Panc1 (cell line): ENCODE measurements at regions not wholly inside any gene's neighbourhood (a gene's known extent, or its start where the extent isn't known, plus 50 kb on each side); places are given as distances from the start of the nearest gene placed in this dataset.

Experiments
- ATAC-seq: fragments of 200-7000 bp; cut with Tn5 transposase; 2 replicates; pipeline ENCODE4 v1.9.1; 2020; ENCODE audit warnings: mild to moderate bottlenecking, moderate library complexity
- BruUV-seq: library from RNA; stranded (reverse); fragments of 400-500 nt; replicated peaks from 2 replicates; lab custom pipeline; 2021; lab: Mats Ljungman, UMichigan
- CTCF ChIA-PET: fragments of 300-600 bp; sonication (Branson Sonifier 250); formaldehyde crosslinking; loops from one replicate; lab custom pipeline; 2022; ENCODE audit warnings: antibody characterized with exemption; lab: Charles Lee
- POLR2A ChIA-PET: fragments of 300-600 bp; sonication (Branson Sonifier 250); formaldehyde crosslinking; loops from one replicate; lab custom pipeline; 2022; ENCODE audit warnings: antibody characterized with exemption; lab: Charles Lee
- DNase-seq: peaks from one replicate; pipeline ENCODE4 v3.0.0-alpha.2; 2010; ENCODE audit warnings: low read depth, low spot score
- H3K27ac ChIP-seq: 2 replicates; pipeline ENCODE4 v1.5.1; 2011; ENCODE audit warnings: mild to moderate bottlenecking, low read length, inconsistent platforms
- H3K27me3 ChIP-seq: fragments of 200-500 bp; sonication (Bioruptor generic); 2 replicates; pipeline ENCODE4 v1.6.0; 2014; ENCODE audit warnings: low read length, inconsistent platforms; ENCODE audit not compliant: control insufficient read depth, insufficient read depth
- H3K36me3 ChIP-seq: fragments of 200-500 bp; sonication (Bioruptor generic); 2 replicates; pipeline ENCODE4 v1.5.1; 2014; ENCODE audit warnings: inconsistent platforms, mild to moderate bottlenecking, low read length, moderate library complexity; ENCODE audit not compliant: control insufficient read depth, insufficient read depth
- H3K4me1 ChIP-seq: 2 replicates; pipeline ENCODE4 v1.5.1; 2011; ENCODE audit warnings: inconsistent platforms, mild to moderate bottlenecking, low read length, moderate library complexity; ENCODE audit not compliant: control insufficient read depth, insufficient read depth
- H3K4me3 ChIP-seq, 2 experiments: 2 replicates each; pipeline ENCODE4 v1.5.1; 2011 to 2012; ENCODE audit warnings: low read depth in 2 of 2, low read length in 2 of 2, mild to moderate bottlenecking in 2 of 2, inconsistent platforms in 1 of 2, moderate library complexity in 1 of 2
- H3K9me3 ChIP-seq: fragments of 200-500 bp; sonication (Bioruptor generic); 2 replicates; pipeline ENCODE4 v1.5.1; 2014; ENCODE audit warnings: low read depth, mild to moderate bottlenecking, inconsistent platforms, low read length, moderate library complexity; ENCODE audit not compliant: control insufficient read depth, insufficient read depth
- CTCF ChIP-seq: fragments of 450-650 bp; IDR thresholded peaks from 2 replicates; pipeline ENCODE4 v1.5.1; 2017; ENCODE audit warnings: mild to moderate bottlenecking
- POLR2AphosphoS5 ChIP-seq: IDR thresholded peaks from 2 replicates; pipeline ENCODE4 v1.6.1; 2012; ENCODE audit warnings: mild to moderate bottlenecking, low read depth, low read length, moderate library complexity
- REST ChIP-seq, 2 experiments: IDR thresholded peaks; 2 replicates each; pipeline ENCODE4 v1.6.1; 2011 to 2012; ENCODE audit warnings: low read depth in 2 of 2, control low read depth in 1 of 2, low read length in 1 of 2, mild to moderate bottlenecking in 1 of 2, moderate library complexity in 1 of 2; ENCODE audit not compliant: insufficient read depth in 1 of 2
- SIN3A ChIP-seq: IDR thresholded peaks from 2 replicates; pipeline ENCODE4 v1.6.1; 2012; ENCODE audit warnings: low read depth, mild to moderate bottlenecking, low read length, moderate library complexity, borderline replicate concordance; ENCODE audit not compliant: insufficient read depth
- TCF7L2 ChIP-seq: IDR thresholded peaks from 2 replicates; pipeline ENCODE4 v1.6.1; 2011; ENCODE audit warnings: mild to moderate bottlenecking, low read depth, low read length, inconsistent platforms
- in situ Hi-C: cut with HindIII; loops from 2 replicates; pipeline ENCODE4 v1.10.0; 2016; ENCODE audit warnings: low sequenced_read_pairs, low pct_unique_long_range_greater_than_20kb
- intact Hi-C: fragments of 100-400 bp; cut with micrococcal nuclease; formaldehyde crosslinking; loops from one replicate; pipeline ENCODE4 v1.10.0; 2022; ENCODE audit not compliant: unreplicated experiment

DNA sequence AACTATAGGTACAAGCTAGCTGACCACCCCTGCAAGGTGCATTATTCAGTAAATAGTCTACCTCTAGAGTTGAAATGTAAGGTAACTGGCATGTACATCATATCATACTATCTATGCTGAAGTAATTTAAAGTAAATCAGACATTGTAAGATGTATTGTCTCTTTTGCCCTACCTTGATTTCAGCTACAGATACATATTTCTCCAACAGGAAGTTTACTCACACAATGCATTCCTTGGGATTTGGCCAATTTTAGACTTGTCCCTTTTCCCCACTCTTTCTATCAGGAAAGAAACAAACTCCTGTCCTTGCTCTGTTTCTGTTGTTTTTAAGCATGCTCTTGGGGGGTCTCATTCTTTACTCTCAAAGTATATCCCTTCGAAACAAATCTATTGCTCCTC lies 58.5 kb upstream of the TSLP start:
- TF ChIP-seq CTCF, result no peak
- TF ChIP-seq REST (IDR thresholded peaks at IDR 0.05; ENCODE audit: insufficient read depth in 1 of 2, low read depth in 2 of 2, low read length in 1 of 2), result no peak
- no peak for TF ChIP-seq TCF7L2
- TF ChIP-seq POLR2AphosphoS5, result no peak
- no peak for TF ChIP-seq SIN3A
- no peak for ATAC-seq
- in situ Hi-C loops, result no loop called here
- intact Hi-C loops, result no loop called here
- H3K36me3 ChIP-seq, result no peaks in the 10 kb centered on the region
- ChIA-PET POLR2A (no interaction called here), CTCF (no interaction called here)
- no TSS peak for BruUV-seq
- no peaks in the 10 kb centered on the region for H3K27me3 ChIP-seq
- H3K27ac ChIP-seq, result no peak overlapping the region
- DNase-seq, result no peak
- no peak overlapping the region for H3K4me3 ChIP-seq
- no peaks in the 10 kb centered on the region for H3K4me1 ChIP-seq
- no peaks in the 10 kb centered on the region for H3K9me3 ChIP-seq

- BruUV-seq, result no TSS peak
- H3K27me3 ChIP-seq, result no peaks in the 10 kb centered on the region
- ChIA-PET POLR2A (no interaction called here), CTCF (no interaction called here)
- ATAC-seq (no peak), DNase-seq (no peak)
- in situ Hi-C loops, result no loop called here
- TF ChIP-seq POLR2AphosphoS5 (no peak), REST (IDR thresholded peaks at IDR 0.05; ENCODE audit: insufficient read depth in 1 of 2, low read depth in 2 of 2, low read length in 1 of 2) (no peak), TCF7L2 (no peak), SIN3A (no peak), CTCF (no peak)
- intact Hi-C loops, result no loop called here
- H3K4me3 ChIP-seq, result no peak overlapping the region
- H3K27ac ChIP-seq, result no peak overlapping the region
- H3K9me3 ChIP-seq, result no peaks in the 10 kb centered on the region
- no peaks in the 10 kb centered on the region for H3K4me1 ChIP-seq
- H3K36me3 ChIP-seq, result no peaks in the 10 kb centered on the region
Measured at GRCh38 chr5:111016801-111017200, 54.7 kb upstream of the TSLP start.
